HG02973 (cell line): ENCODE measurements at regions not wholly inside any gene's neighbourhood (a gene's known extent, or its start where the extent isn't known, plus 50 kb on each side); places are given as distances from the start of the nearest gene placed in this dataset.
"Not testable (repeated sequence)": the region's sequence is repeated elsewhere in the genome, so short reads cannot be mapped to it uniquely, and the experiment has no call there.

ENCODE experiments used
- ATAC-seq: cut with Tn5 transposase; IDR thresholded peaks from one replicate; pipeline ENCODE4 v1.9.1; 2021; ENCODE audit warnings: moderate library complexity; ENCODE audit not compliant: unreplicated experiment

DNA sequence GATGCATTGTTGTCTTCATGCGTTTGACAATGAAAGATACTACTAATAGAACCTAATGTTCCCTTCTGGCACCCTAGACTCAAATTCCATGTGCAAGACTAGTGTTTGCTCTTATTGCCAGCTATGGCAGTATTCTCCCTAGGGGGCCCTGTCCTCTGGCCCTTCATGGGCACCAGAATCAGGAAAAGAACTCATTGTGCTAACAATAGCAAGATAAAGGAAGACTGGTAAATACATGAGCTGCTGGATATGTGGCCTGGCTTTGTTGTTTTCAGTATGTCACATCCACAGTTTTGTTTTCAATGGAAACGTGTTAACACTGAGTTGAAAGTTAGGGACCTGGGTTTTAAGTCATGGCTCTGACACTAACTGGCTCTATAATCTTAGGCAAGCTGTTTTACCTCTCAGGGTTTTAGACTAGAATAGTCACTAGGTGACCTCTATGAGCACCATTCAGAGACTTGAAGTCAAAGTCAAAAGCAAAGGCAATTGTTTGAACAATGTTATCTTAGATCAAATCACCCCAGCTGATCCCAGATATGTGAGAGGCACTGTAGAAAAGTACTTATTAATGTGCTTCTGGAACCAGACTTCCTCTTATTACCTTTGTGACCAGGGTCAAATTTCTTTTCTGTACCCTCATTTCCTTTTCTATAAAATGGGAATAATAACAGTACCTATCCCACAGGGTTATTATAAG, 253.7 kb upstream of the DIAPH2 start:
- ATAC-seq = no peak

DNA sequence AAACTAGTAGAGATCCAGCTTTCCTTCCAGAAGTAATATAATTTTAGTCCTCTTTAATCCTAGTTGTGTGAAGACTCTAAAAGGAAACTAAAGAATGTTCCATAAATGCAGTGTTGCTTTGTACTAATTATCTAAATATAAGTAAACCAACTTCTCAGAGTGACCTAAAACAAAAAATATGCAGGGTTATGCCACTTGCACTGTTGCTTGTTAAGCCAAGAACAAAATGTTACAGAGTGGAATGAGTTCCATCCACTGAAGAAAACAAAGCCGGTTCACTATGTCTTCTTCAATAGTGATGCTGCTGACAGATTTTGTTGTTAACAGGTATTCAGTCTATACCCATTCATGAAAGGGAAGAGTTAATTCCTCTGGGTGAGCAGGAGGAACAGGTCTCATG, 252.0 kb upstream of the DIAPH2 start:
- ATAC-seq = no peak

DNA sequence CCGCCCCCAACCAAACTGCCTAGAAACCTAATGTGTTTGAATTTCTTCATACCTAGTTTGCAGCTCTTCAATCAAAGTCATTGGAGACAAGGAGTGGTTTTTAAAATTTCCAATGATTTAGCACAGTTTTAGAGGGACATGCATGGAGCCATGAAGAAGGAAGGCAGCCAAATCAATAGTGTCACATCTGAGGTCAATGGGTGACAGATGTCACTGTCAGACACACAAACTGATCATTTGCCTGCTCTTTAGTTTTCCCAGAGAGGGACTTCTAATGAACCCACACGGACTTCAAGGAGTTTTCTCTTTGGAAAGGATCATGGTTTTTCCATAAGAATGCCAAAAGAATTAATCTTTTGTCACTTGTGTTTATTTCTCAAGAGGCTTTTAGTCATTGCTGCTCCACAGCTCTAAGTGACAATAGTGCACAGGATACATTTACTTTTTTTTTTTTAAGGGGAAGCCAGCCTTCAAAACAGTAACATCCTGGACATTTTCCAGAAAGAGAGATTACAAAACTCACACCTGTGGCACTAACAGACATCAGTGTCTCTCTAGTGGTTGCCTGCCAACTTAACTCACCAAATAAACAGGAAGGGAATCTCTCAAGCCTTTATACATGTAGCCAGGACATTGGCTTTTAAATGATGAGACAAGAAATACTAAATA, 251.1 kb upstream of the DIAPH2 start:
- ATAC-seq = no peak

DNA sequence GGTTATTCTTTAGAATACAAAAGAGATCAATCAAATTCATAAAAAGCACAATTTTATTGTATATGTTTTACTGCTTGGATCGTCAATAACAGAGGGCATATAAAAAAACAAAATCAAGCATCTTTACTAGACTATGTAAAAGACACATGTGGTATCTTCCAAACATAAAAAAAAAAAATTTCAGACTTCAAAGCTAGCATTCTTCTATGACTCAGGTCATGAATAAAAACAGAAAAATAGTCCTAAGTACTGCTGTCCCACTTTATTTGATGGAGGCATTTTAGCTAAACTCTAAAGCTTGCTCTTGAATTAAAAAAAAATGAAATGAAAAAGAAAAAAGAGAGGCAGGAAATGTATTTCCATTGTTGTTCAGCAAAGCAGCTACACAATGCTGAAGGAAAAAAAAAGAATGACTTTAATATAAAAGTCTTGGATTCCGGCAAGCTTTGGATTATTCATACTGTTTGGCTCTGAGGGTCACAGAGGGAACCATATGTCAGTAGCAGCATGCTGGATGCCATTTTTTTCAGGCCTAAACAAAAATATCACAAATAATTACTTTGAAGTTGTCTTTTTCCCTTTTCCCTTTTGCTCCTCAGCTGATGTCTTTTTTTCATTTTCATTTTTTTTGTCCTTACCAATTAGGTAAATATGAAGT, 249.1 kb upstream of the DIAPH2 start:
- ATAC-seq = no peak

DNA sequence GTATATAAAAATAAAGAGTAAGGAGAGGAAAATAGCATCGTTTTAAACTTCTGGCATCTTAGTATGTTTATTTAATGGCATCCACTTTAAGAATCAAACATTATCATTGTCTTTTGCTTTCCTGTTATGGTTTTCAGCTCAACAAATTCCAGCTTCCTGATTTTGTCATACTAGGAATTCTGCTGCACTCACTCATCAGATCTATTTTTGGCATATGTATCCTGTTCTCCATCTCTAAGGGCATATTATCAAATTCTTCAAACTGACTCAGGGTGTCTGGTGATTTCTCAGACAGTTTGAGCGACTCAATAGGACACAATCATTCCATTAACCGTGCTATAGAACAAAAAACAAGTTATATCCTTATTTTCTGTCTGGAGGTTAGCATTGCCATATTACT, 248.5 kb upstream of the DIAPH2 start:
- ATAC-seq = no peak

DNA sequence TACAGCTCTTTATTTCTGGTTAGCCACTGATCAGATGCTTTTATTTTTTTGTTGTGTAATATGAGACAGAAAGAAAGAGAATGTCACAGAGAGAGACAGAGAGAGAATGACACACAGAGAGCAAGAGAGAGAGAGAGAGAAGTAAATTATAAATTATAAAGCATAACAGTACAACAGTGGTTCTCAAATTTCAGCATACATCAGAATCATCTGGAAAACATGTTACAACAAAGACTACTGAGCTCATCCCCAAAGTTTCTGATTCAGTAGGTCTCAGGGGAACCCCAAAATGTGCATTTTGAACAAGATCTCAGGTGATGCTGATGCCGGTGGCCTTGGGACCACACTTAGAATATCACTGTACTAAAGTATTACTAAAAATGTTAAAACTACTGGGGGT, 245.8 kb upstream of the DIAPH2 start:
- ATAC-seq = no peak

DNA sequence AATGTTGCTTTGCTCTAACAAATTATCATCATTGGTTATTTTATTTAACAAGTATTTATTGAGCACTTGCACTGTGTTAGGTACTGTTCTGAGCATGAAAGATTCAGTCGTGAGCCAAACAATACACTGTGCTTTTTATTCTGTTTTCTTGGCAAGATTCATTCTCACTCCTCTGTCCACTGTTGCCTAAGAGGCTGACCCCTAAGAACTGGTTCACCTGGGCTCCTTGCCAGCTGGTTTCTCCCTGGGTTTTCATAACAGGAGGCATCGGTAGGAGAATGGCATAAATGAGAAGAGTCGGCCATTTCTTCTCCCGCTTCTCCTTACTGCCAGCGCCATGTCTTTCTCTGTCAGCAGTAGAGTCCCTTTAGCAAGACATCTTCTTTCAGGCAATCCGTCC, 243.7 kb upstream of the DIAPH2 start:
- ATAC-seq = no peak

DNA sequence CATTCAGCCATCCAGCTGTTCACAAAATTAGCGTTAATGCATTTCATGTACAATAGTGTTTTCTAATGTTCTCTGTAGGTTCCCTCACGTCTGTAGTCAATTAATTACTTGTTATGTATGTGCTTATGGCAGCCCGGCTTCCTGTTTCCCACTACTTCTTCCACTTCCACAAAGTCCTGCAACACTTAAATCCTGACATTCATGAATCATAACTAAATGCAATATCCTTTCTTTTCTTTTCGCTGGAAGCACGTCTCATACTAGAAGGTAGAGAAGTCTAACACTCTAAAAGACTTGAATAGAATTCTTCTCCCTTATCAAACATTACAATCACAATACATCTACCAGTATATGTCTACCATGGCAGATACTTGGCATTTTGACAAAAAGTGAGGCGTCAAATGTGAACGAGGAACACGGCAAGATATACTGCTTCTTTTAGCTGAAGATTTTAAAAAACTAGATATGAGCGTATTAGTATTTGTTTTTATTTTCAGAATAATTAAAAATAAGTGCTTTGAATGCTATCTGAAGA, 239.0 kb upstream of the DIAPH2 start:
- ATAC-seq = no peak

DNA sequence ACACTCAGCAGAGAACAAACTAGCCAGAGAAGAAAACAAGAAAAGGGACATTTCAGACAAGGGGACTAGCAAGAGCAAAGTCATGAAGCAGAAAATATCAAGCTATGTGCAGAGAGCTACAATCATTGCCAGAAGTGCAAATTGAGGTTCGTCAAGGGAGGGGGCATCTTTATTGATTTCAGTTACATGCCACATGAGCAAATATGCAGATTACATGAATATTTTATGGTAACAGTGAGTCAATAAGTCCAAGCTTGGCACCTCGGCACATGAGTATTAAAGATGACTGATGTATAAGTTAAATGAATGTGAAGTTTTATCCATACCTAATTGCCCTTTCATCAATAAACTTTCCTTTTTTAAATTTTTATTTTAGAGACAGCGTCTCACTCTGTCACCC, 238.1 kb upstream of the DIAPH2 start:
- ATAC-seq = no peak

DNA sequence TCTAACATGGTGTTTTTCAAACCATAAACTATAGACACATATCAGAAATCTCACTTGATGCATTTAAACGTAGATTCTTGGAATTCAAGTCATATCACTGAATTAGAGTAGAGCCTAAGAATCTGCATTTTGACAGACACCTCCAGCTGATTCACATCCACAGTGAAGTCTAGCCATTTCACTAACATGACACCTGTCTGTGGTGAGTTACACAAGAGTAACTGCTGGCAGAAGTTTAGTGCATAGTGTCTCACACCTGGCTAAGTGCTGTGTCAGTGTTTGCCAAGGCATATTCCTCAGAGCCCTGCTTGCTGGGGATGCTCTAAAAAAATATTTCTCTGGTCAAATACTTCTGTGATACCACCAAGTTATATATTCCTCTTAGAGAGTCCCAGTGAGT, 237.5 kb upstream of the DIAPH2 start:
- ATAC-seq = no peak

DNA sequence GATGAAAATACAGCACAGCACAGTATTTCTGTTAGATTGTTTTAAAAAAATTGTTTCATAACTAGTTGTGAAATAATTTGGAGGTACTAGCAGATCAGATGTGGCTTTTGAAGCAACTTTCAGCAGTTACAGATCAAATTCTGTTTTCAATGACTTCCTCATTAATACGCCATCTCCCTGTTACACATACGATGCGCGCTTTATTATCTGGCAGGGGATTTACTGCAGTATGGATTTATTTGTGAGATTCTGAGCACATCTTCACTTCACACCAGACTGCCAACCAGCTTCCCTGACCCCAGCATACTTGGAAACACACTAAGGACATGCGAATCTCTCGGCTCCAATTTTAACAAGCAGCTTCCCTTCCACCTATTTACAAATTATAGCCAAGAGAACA, 235.5 kb upstream of the DIAPH2 start:
- ATAC-seq = no peak

DNA sequence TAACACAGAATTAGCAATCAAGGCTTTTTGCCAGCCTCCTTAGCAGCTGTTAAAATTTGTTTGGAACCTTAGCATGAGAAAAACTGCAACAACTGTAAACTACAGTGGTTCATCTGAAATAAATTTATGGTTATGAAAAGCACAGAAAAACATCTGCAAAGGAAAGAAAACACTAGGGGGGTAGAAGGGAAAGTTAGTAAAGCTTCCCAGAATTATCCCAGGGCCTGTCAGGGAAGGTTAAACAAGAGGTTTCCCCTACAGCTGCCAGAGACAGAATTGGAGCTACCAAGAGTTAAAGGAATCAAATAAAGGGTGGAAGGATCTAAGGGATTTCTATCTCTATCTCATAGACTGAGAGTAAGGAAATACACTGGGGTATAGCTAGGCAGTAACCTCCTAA, 234.7 kb upstream of the DIAPH2 start:
- no peak for ATAC-seq

DNA sequence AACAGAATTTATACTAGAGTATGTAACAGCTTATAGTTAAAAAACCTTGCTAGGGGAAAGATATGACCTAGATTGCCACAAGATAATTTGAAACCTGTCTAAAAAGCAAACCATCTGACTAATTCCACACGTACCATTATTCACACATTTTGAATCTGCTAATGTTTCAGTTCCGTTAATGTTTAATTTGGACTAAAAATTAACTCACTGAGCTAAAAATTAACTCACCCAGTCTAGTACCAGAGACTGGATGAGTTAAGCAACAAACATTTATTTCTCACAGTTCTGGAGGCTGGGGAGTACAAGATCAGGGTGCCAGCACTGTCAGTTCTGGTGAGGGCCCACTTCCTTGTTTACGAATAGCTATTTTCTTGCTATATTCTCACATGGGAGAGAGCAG, 231.5 kb upstream of the DIAPH2 start:
- peak; percentile 81 for ATAC-seq

DNA sequence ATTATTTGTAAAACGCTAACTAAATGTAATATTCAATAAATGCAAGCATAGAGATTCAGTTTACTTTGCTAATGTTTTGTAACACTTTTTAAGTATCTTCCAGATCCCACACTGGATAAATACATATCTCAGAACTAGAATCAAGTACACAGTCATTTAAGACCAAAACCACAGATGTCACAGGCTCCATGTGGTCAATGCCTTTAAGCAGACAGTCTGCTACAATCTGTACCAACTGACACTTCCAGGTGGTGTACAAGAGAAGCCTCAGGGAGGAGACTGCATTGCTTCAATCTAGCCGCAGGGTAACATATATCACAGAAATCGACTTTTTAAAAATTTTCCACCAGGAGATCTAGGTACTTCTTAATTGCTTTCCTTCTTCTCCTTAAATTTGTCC, 229.6 kb upstream of the DIAPH2 start:
- peak; percentile 72 for ATAC-seq

DNA sequence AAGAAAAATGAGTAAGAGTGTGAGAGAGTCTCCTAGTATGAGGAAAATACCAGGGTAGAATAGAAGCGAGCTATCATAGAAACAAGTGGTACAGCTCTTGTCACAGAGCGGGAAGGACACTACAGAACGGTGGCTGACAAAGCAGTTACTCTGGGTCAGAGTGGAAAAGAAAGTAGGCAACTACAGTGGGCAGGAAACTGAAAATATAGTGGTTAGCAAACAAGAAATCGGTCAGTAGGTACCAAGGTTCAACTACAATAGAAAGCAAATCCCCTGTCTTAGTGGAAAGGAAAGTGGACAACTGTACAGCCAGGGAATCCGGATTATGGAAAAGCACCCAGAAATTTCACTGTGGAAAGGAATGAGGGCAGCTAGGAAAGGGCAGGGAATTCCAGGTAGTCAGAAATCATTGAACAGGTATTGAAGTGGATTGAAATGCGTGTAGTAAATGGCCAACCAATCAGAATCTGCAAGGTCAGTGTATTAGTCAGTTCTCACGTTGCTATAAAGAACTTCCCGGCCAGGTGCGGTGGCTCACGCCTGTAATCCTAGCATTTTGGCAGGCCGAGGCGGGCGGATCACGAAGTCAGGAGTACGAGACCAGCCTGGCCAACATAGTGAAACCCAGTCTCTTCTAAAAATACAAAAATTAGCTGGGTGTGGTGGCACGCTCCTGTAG, 219.6 kb upstream of the DIAPH2 start:
- no peak for ATAC-seq

DNA sequence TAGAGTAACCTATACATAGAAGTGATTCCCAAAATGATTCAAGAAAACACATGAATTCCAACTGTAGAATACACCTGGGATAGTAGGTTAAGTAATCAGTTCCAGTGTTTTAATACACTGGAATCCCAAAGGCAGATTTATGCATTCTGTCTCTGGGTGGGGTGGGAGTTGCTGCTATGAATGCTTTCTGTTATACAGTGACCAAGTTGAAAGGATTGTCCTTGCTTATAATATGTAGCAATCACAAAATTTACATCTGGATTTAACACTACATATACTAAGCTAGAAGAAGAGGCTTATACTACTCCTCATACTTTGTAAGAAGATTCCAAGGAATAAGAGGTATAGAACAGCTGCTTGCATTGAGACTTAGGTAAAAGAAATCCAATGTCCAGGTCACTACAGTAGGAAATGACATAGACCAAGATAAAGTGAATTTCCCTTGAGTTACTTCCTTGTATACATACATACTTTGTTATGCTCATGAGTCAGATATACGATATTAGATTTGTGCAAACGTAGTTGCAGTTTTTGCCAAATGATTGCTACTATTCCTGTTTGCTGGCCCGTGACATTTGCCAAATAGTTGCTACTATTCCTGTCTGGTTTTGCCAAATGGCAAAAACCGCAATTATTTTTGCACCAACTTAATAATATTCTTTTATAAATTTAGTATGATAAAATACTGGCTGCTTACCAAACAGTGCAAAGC, 210.5 kb upstream of the DIAPH2 start:
- ATAC-seq = no peak

DNA sequence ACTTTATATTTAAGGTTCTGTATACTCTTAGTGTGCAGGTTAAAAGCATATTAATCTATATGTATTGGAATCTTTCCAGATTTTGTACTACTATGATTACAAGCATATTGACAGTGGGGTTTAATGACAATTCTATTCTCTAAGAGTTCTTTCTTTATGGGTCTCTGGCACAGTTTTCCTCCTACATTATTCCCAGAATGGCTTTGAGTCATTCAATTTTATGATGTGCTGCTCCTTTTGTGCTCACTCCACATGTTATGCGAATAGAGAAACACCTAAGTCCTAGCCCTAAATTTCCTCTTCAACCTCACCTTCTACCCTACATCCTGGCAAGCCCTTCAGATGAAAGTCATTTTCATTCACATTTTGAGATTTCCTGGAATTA, 209.9 kb upstream of the DIAPH2 start:
- ATAC-seq = no peak

DNA sequence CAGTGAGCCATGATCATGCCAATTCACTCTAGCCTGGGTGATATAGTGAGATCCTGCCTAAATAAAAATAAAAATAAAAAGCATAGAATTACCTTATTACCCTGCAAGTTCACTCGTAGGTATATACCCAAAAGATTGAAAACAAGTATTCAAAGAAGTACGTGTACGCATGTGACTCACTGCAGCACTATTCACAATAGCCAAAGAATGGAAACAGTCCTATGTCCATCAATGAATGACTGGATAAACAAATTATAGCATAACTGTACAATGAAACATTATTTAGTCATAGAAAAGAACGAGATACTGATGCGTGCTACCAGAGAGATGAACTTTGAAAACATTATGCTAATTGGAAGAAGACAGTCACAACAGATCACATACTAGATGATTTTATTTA, 204.6 kb upstream of the DIAPH2 start:
- no peak for ATAC-seq

DNA sequence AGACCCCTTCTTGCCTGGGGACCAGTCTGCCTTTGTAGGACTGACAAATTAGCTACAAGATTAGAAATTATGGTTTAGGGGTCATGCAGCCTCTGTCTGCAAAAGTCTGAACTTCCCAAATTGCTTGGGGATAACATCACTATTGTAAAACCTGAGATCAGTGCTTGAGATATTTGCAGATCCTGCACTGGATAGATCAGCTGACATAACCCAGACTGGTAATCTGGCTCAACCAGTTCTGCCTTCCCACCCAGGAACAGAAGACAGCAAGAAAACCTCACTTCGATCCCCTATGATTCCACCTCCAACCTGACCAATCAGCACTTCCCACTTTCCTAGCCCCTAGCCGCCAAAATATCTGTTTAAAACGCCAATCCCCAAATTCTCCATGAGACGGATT, 202.8 kb upstream of the DIAPH2 start:
- ATAC-seq = no peak

DNA sequence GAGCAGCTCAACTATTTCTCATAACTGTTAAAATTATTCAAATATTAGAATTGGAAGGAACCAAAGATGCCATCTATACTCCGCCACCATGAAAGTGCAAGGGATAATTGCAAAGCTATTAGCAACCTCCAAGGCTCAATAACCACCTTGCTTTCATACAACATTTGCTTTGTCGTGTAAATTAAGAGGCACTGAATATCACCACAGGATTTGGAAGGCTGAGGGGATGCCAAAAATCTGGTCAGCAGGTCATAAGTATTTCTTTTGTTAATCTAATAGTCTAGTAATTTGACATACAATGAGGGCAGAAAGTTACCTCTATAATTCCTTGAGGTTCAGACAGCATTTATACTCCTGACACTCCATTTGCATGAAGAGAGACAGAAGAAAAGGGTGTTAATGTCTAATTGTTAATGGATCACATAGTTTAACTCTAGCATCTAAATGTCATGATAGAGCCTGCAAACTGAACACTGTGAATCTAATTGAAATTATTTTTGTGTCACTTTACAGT, 200.9 kb upstream of the DIAPH2 start:
- no peak for ATAC-seq

DNA sequence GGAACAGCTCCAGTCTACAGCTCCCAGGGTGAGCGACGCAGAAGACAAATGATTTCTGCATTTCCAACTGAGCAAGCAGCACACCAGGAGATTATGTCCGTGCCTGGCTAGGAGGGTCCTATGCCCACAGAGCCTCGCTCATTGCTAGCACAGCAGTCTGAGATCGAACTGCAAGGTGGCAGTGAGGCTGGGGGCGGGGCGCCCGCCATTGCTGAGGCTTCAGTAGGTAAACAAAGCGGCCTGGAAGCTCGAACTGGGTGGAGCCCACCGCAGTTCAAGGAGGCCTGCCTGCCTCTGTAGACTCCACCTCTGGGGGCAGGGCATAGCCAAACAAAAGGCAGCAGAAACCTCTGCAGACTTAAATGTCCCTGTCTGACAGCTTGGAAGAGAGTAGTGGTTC, 198.0 kb upstream of the DIAPH2 start:
- not testable (repeated sequence) for ATAC-seq
